Heart left ventricle (tissue), 13 donors: ENCODE measurements at regions not wholly inside any gene's neighbourhood (a gene's known extent, or its start where the extent isn't known, plus 50 kb on each side); places are given as distances from the start of the nearest gene placed in this dataset.

Experiments
- CTCF ChIP-seq, 12 donors: fragments of 200-600 bp; sonication (generic) in 4 of 12; IDR thresholded peaks; one replicate each; pipeline versions ENCODE4 v1.5.0 to v1.8.0; 2018 to 2022; ENCODE audit warnings: antibody characterized with exemption in 12 of 12, mild to moderate bottlenecking in 5 of 12
- POLR2A ChIP-seq, 2 donors: fragments of 450-650 bp; IDR thresholded peaks; one replicate each; pipeline ENCODE4 v1.6.1; 2017; ENCODE audit warnings: antibody characterized with exemption in 2 of 2, mild to moderate bottlenecking in 2 of 2, moderate library complexity in 2 of 2
- donor health status: ischemic (EF 13 %, LVEDD 7.1; RV severe dilation, severe dysfunction).
- donor health status: DM: no; HTN: yes; CAD: no.
- donor health status: DM: no; HTN: no; CAD: no.
- donor health status: ischemic (EF 25% LVEDD 6.9; RV normal size, moderate dysfunction).
- donor health status: ischemic (EF 25% LVEDD 5.7; RV mildly dilated, moderate dysfunction).
- donor health status: ischemic (EF 35%, LVEDD 5.7; RV mildly dilated, moderate dysfunction).
- donor health status: nonischemic (EF 11% LVEDD 7.7; RV severe dilation, severe dysfunction).
- donor health status: DM: yes; HTN: yes; CAD: no.
- donor health status: PGD.
- donor health status: ischemic (EF 29% LVEDD 5.4; RV normal size, mild dysfunction).
- donor health status: nonischemic (EF 23%, LVEDD 6.1; RV moderate dilation, normal function).

DNA sequence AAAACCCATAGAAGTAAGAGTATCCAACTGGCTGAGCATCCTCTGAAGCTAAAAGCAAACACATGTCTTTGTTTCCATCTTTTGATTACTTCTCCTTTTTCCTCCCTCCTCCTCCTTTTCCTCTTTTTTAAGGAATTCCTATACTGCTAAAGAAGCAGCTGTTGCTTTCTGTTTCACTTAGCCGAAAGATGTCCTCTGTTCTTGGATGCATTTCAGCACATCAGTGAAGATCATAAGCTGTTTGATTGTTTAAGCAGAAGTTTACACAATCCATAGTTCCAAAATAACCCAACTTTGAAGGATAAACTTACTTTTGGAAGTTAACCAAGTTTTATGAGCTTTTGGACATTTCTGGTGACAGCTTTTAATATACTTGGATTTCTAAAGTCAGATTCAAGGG is 55.1 kb upstream of the TNIP3 start:
- TF ChIP-seq POLR2A (IDR thresholded peaks at IDR 0.05) (no peak), CTCF (IDR thresholded peaks at IDR 0.05) (no peak)
